ENCODE measurements at regions not wholly inside any gene's neighbourhood (a gene's known extent, or its start where the extent isn't known, plus 50 kb on each side); places are given as distances from the start of the nearest gene placed in this dataset.

GRCh38 chr5:88524941-88525340, 256.3 kb upstream of the TMEM161B start:
- TF ChIP-seq CTCF (IDR thresholded peaks at IDR 0.05) = no peak
- Mint-ChIP-seq H3K4me1 (ENCODE audit: low read depth) (no peaks in the 10 kb centered on the region), H3K27ac (no peak overlapping the region), H3K27me3 (ENCODE audit: insufficient read depth) (no peaks in the 10 kb centered on the region), H3K9me3 (peaks cover 19% of the 10 kb centered on the region), H3K4me3 (no peak overlapping the region), H3K36me3 (ENCODE audit: low read depth) (no peaks in the 10 kb centered on the region)
- no peak for DNase-seq

GRCh38 chr5:88519066-88519465, 250.4 kb upstream of the TMEM161B start:
- Mint-ChIP-seq H3K36me3 (ENCODE audit: low read depth) (no peaks in the 10 kb centered on the region), H3K4me3 (no peak overlapping the region), H3K27ac (no peak overlapping the region), H3K9me3 (peaks cover 15% of the 10 kb centered on the region), H3K27me3 (ENCODE audit: insufficient read depth) (no peaks in the 10 kb centered on the region), H3K4me1 (ENCODE audit: low read depth) (no peaks in the 10 kb centered on the region)
- TF ChIP-seq CTCF (IDR thresholded peaks at IDR 0.05) = no peak
- no peak for DNase-seq

GRCh38 chr5:88518131-88519016, 249.7 kb upstream of the TMEM161B start:
- DNase-seq = no peak
- Mint-ChIP-seq H3K4me1 (ENCODE audit: low read depth) (no peaks in the 10 kb centered on the region), H3K9me3 (peaks cover 15% of the 10 kb centered on the region), H3K36me3 (ENCODE audit: low read depth) (no peaks in the 10 kb centered on the region), H3K4me3 (no peak overlapping the region), H3K27ac (no peak overlapping the region), H3K27me3 (ENCODE audit: insufficient read depth) (no peaks in the 10 kb centered on the region)
- TF ChIP-seq CTCF (IDR thresholded peaks at IDR 0.05) = no peak

- no peaks in the 10 kb centered on the region for H3K27me3 Mint-ChIP-seq (ENCODE audit: insufficient read depth)
- H3K27ac Mint-ChIP-seq = no peak overlapping the region
- no peak for DNase-seq
- H3K9me3 Mint-ChIP-seq = peaks cover 10% of the 10 kb centered on the region
- no peaks in the 10 kb centered on the region for H3K36me3 Mint-ChIP-seq (ENCODE audit: low read depth)
- TF ChIP-seq CTCF (IDR thresholded peaks at IDR 0.05) = no peak
- no peak overlapping the region for H3K4me3 Mint-ChIP-seq
- no peaks in the 10 kb centered on the region for H3K4me1 Mint-ChIP-seq (ENCODE audit: low read depth)
These were observed 247.5 kb upstream of the TMEM161B start for GRCh38 chr5:88515881-88516819.

GRCh38 chr5:88515068-88515467, 246.4 kb upstream of the TMEM161B start:
- no peak for TF ChIP-seq CTCF (IDR thresholded peaks at IDR 0.05)
- Mint-ChIP-seq H3K9me3 (peaks cover 5% of the 10 kb centered on the region; the same call in 1 of the 2 replicates), H3K4me3 (no peak overlapping the region), H3K36me3 (ENCODE audit: low read depth) (no peaks in the 10 kb centered on the region), H3K27me3 (ENCODE audit: insufficient read depth) (no peaks in the 10 kb centered on the region), H3K27ac (no peak overlapping the region), H3K4me1 (ENCODE audit: low read depth) (no peaks in the 10 kb centered on the region)
- DNase-seq = no peak
